K562 (cell line): ENCODE measurements at regions not wholly inside any gene's neighbourhood (a gene's known extent, or its start where the extent isn't known, plus 50 kb on each side); places are given as distances from the start of the nearest gene placed in this dataset.
"Not testable (repeated sequence)": the region's sequence is repeated elsewhere in the genome, so short reads cannot be mapped to it uniquely, and the experiment has no call there.

Experiments
- ATAC-seq: fragments of 200-7000 bp; cut with Tn5 transposase; 3 replicates; pipeline ENCODE4 v1.9.1; 2020; ENCODE audit warnings: moderate library complexity
- BruUV-seq: library from RNA; stranded (reverse); fragments of 400-500 nt; replicated peaks from 2 replicates; lab custom pipeline; 2021; lab: Mats Ljungman, UMichigan
- CTCF ChIA-PET: fragments of 300-600 bp; formaldehyde crosslinking; extraction: SDS; loops from one replicate; lab custom pipeline; 2021; ENCODE audit warnings: low intra/inter-chr PET ratio; lab: Yijun Ruan, JAX
- POLR2A ChIA-PET: fragments of 300-600, 350-650 bp; sonication (Branson Sonifier 250); formaldehyde crosslinking; extraction: SDS; loops from one replicate; lab custom pipeline; 2021; ENCODE audit warnings: antibody characterized with exemption, inconsistent platforms; lab: Yijun Ruan, JAX
- DNase-seq, 4 experiments: peaks; one replicate each; pipeline versions ENCODE4 v3.0.0 to v3.0.0-alpha.2; 2011 to 2018; ENCODE audit warnings: low spot score in 3 of 4, mixed read lengths in 3 of 4; ENCODE audit errors: extremely low read depth in 1 of 4
- FAIRE-seq: peaks from 2 replicates; lab custom pipeline; 2011; peaks lifted over from hg19 to GRCh38; lab: Jason Lieb, UNC
- H2AFZ ChIP-seq: 2 replicates; pipeline ENCODE4 v1.6.0; 2011; ENCODE audit warnings: low read depth, low read length, control low read depth, inconsistent platforms
- H3K27ac ChIP-seq: fragments of 200-600 bp; 3 replicates; pipeline ENCODE4 v1.8.0; 2011; ENCODE audit warnings: low read depth, mild to moderate bottlenecking, control low read depth, inconsistent platforms, low read length, moderate library complexity, mixed read lengths; ENCODE audit errors: extremely low read depth
- H3K27me3 ChIP-seq, 2 experiments: fragments of 300-600 bp in 1 of 2; 2 replicates in 1 of 2; 3 replicates in 1 of 2; pipeline versions ENCODE4 v1.6.0 to v1.8.0; 2011; ENCODE audit warnings: inconsistent platforms in 2 of 2, low read length in 2 of 2, mild to moderate bottlenecking in 1 of 2, mixed read lengths in 1 of 2, moderate library complexity in 1 of 2; ENCODE audit not compliant: control insufficient read depth in 2 of 2, insufficient read depth in 2 of 2
- H3K36me3 ChIP-seq: fragments of 300-600 bp; 3 replicates; pipeline ENCODE4 v1.8.0; 2011; ENCODE audit warnings: mild to moderate bottlenecking, low read length, inconsistent platforms; ENCODE audit not compliant: control insufficient read depth, insufficient read depth
- H3K4me1 ChIP-seq, 2 experiments: fragments of 200-600 bp in 1 of 2; replicated peaks in 1 of 2; 2 replicates in 1 of 2; 3 replicates in 1 of 2; pipeline versions ENCODE4 v1.5.1 to v1.8.0; 2011; ENCODE audit warnings: inconsistent platforms in 2 of 2, low read length in 2 of 2, mild to moderate bottlenecking in 1 of 2, mixed read lengths in 1 of 2, moderate library complexity in 1 of 2; ENCODE audit not compliant: control insufficient read depth in 2 of 2, insufficient read depth in 2 of 2
- H3K4me2 ChIP-seq: 2 replicates; pipeline ENCODE4 v1.6.1; 2011; ENCODE audit warnings: low read length, control low read depth, inconsistent platforms, mixed read lengths; ENCODE audit not compliant: insufficient read depth
- H3K4me3 ChIP-seq: fragments of 200-600 bp; sonication (generic), shearing (Covaris generic); 2 replicates; pipeline ENCODE4 v1.5.1; 2016; ENCODE audit warnings: control low read depth, inconsistent platforms
- H3K79me2 ChIP-seq: fragments of 200-600 bp; 3 replicates; pipeline ENCODE4 v1.8.0; 2011; ENCODE audit warnings: low read length, inconsistent platforms; ENCODE audit not compliant: control insufficient read depth, insufficient read depth
- H3K9ac ChIP-seq, 2 experiments: 2 replicates each; pipeline versions ENCODE4 v1.6.0 to v1.6.1; 2011; ENCODE audit warnings: low read depth in 2 of 2, low read length in 2 of 2, control low read depth in 1 of 2, inconsistent platforms in 1 of 2, mild to moderate bottlenecking in 1 of 2, mixed read lengths in 1 of 2; ENCODE audit not compliant: insufficient read depth in 1 of 2
- H3K9me1 ChIP-seq: one replicate; pipeline ENCODE4 v1.6.0; 2011; ENCODE audit warnings: inconsistent platforms, mild to moderate bottlenecking, low read length, moderate library complexity; ENCODE audit not compliant: control insufficient read depth, insufficient read depth
- H3K9me3 ChIP-seq: replicated peaks from 2 replicates; pipeline ENCODE4 v1.5.1; 2011; ENCODE audit warnings: low read depth, low read length, inconsistent platforms; ENCODE audit not compliant: control insufficient read depth, insufficient read depth
- H4K20me1 ChIP-seq: replicated peaks from 2 replicates; pipeline ENCODE4 v1.6.1; 2011; ENCODE audit warnings: low read length, inconsistent platforms, mixed read lengths; ENCODE audit not compliant: control insufficient read depth, insufficient read depth
- ZNF217 ChIP-seq: sonication (generic); formaldehyde crosslinking; IDR thresholded peaks from 2 replicates; pipeline ENCODE4 v1.8.0; 2022; ENCODE audit warnings: mild to moderate bottlenecking, missing genetic modification reagents
- WGBS: fragments of 100-300 bp; shearing (Covaris generic); methylation state at CpG from one replicate; pipeline ENCODE4 v1.1.6; 2016; ENCODE audit warnings: low coverage, mixed read lengths; ENCODE audit not compliant: insufficient coverage; ENCODE audit errors: missing lambda C conversion rate; 5-methylcytosine and 5-hydroxymethylcytosine counted together
- in situ Hi-C: fragments of 300-500 bp; cut with MboI; formaldehyde crosslinking; loops from 4 replicates; pipeline ENCODE4 v1.15.0; 2018; ENCODE audit warnings: inconsistent platforms, mixed read lengths
- intact Hi-C: fragments of 100-400 bp; cut with micrococcal nuclease; formaldehyde crosslinking; loops from 2 replicates; pipeline ENCODE4 v1.14.2; 2022

- H4K20me1 ChIP-seq: no peaks in the 10 kb centered on the region
- no peak for TF ChIP-seq ZNF217
- TF ChIP-seq, all 486 proteins: peak for 0
- H3K79me2 ChIP-seq: no peaks in the 10 kb centered on the region
- BruUV-seq: no TSS peak
- no peak overlapping the region for H2AFZ ChIP-seq
- CTCF ChIA-PET: no interaction called here
- no peak overlapping the region for H3K4me2 ChIP-seq
- POLR2A ChIA-PET: no interaction called here
- intact Hi-C loops: no loop called here
- 2% methylated on average over 5 of the region's 5 CpGs for WGBS
- no peaks in the 10 kb centered on the region for H3K36me3 ChIP-seq
- FAIRE-seq (no peak), ATAC-seq (no peak), DNase-seq (no peak)
- in situ Hi-C loops: no loop called here
- H3K27ac ChIP-seq: no peak overlapping the region
- H3K4me3 ChIP-seq: no peak overlapping the region
- H3K9me3 ChIP-seq: no peaks in the 10 kb centered on the region
- no peak overlapping the region for H3K9ac ChIP-seq
- no peaks in the 10 kb centered on the region for H3K27me3 ChIP-seq
- no peaks in the 10 kb centered on the region for H3K9me1 ChIP-seq
- no peaks in the 10 kb centered on the region for H3K4me1 ChIP-seq
These were observed 160.9 kb upstream of the CCNG1 start for GRCh38 chr5:163276466-163276865.

- H3K4me3 ChIP-seq, H3K9me3 ChIP-seq, H3K27me3 ChIP-seq, H3K4me2 ChIP-seq, H3K4me1 ChIP-seq, BruUV-seq, H3K27ac ChIP-seq, H3K9me1 ChIP-seq, H3K79me2 ChIP-seq, H3K36me3 ChIP-seq, DNase-seq, CTCF ChIA-PET, POLR2A ChIA-PET, H4K20me1 ChIP-seq, in situ Hi-C loops, intact Hi-C loops, H3K9ac ChIP-seq, FAIRE-seq, H2AFZ ChIP-seq, ATAC-seq: not testable (repeated sequence)
- 3% methylated on average over 2 of the region's 3 CpGs for WGBS
These were observed 156.5 kb upstream of the CCNG1 start for GRCh38 chr5:163280897-163281296.
